ENCODE measurements at regions not wholly inside any gene's neighbourhood (a gene's known extent, or its start where the extent isn't known, plus 50 kb on each side); places are given as distances from the start of the nearest gene placed in this dataset.

DNA sequence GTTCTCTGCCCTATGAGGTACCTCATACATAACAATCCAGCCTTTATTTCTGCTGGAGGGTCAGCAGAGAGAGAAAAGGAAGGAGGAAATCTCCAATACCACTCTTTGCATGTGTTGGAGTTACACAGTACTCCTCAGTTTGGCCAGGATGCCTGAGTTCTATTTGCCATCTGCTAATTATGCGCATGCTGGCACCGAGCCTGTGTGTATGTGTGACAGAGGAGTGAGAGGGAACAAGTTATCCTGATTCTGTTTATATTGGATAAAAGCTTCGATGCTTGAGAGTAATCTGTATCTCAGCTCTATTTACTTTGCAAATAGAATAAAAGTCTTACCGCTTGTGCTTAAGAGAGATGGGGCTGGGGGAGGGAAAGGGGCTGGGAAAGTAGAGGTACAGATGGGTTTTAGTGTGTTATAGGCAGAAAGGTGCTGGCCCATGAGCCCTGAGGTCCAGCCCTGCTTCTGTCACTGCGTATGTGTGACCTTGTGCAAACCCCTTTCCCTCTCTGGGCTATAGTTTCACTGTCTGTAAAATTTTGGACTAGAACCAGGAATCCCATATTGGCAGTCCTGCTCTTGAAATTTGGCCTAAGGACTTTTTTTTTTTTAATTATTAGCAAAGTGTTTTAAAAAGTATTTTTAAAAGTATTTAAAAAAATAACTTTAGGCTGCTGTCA is 54.5 kb upstream of the PLXNA2 start:
- intact Hi-C loops (cut with DNase I; ENCODE audit: low total_unique reads), result no loop called here
- no peak for DNase-seq (ENCODE audit: low spot score in 2 of 2)
- WGBS, 2 donors, result 40 to 52% methylated on average over 5 of the region's 5 CpGs
- TF ChIP-seq, protein P1, sequence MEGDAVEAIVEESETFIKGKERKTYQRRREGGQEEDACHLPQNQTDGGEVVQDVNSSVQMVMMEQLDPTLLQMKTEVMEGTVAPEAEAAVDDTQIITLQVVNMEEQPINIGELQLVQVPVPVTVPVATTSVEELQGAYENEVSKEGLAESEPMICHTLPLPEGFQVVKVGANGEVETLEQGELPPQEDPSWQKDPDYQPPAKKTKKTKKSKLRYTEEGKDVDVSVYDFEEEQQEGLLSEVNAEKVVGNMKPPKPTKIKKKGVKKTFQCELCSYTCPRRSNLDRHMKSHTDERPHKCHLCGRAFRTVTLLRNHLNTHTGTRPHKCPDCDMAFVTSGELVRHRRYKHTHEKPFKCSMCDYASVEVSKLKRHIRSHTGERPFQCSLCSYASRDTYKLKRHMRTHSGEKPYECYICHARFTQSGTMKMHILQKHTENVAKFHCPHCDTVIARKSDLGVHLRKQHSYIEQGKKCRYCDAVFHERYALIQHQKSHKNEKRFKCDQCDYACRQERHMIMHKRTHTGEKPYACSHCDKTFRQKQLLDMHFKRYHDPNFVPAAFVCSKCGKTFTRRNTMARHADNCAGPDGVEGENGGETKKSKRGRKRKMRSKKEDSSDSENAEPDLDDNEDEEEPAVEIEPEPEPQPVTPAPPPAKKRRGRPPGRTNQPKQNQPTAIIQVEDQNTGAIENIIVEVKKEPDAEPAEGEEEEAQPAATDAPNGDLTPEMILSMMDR (IDR thresholded peaks at IDR 0.05), result no peak
- no peak for TF ChIP-seq POLR2A (IDR thresholded peaks at IDR 0.05)
- no peak overlapping the region for H3K4me3 ChIP-seq (ENCODE audit: low read depth, poor library complexity, severe bottlenecking)

DNA sequence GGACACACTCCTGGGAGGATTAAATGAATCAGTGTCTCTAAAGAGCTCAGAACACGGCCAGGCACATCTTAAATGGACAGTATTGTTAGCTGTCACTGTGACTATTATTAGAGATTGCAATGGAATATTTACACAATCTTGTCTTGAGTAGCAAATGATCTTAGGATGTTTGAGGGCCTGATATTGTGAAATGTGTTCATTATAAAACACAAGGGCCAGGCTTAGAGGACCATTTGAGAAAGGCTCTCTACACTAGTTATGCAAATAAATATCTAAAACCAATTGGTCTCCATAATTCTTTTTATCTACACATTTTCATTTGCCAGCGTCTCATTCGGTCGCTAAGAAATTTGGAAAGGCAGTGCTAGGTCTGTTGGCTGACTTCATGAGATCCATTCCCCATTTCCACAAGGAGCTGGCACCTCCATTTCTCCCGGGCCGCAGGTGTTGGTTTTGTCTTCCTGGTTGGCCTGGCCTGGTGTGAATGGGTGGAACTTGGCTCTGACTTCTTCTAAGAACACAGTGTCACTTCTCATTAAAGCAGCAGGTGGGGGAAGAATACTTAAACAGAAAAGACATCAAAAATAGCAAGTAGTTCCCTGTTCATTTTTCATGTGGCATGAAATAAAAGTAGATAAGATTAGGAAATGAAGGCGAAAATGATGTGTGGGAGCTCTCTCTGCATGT is 56.0 kb upstream of the PLXNA2 start:
- no peak for DNase-seq (ENCODE audit: low spot score in 2 of 2)
- no peak overlapping the region for H3K4me3 ChIP-seq (ENCODE audit: low read depth, poor library complexity, severe bottlenecking)
- 74 to 76% methylated on average over 7 of the region's 7 CpGs for WGBS, 2 donors
- intact Hi-C loops (cut with DNase I; ENCODE audit: low total_unique reads), result no loop called here
- no peak for TF ChIP-seq POLR2A (IDR thresholded peaks at IDR 0.05)
- TF ChIP-seq, protein P1 (IDR thresholded peaks at IDR 0.05), result no peak

- no peak for DNase-seq (ENCODE audit: low spot score in 2 of 2)
- TF ChIP-seq, protein P1 (IDR thresholded peaks at IDR 0.05), result no peak
- no peak for TF ChIP-seq POLR2A (IDR thresholded peaks at IDR 0.05)
- no peak overlapping the region for H3K4me3 ChIP-seq (ENCODE audit: low read depth, poor library complexity, severe bottlenecking)
- WGBS, 2 donors, result 86 to 97% methylated on average over 4 of the region's 4 CpGs
- intact Hi-C loops (cut with DNase I; ENCODE audit: low total_unique reads), result no loop called here
Measured at GRCh38 chr1:208302699-208303238, 58.6 kb upstream of the PLXNA2 start.

- DNase-seq (ENCODE audit: low spot score in 2 of 2), result no peak
- intact Hi-C loops (cut with DNase I; ENCODE audit: low total_unique reads), result no loop called here
- no peak for TF ChIP-seq POLR2A (IDR thresholded peaks at IDR 0.05)
- TF ChIP-seq, protein P1 (IDR thresholded peaks at IDR 0.05), result no peak
- H3K4me3 ChIP-seq (ENCODE audit: low read depth, poor library complexity, severe bottlenecking), result no peak overlapping the region
- whole genome bisulfite sequencing, 2 donors, result 78 to 82% methylated on average over 8 of the region's 8 CpGs
Measured at GRCh38 chr1:208303743-208304712, 59.8 kb upstream of the PLXNA2 start.

- intact Hi-C loops (cut with DNase I; ENCODE audit: low total_unique reads), result no loop called here
- no peak for TF ChIP-seq POLR2A (IDR thresholded peaks at IDR 0.05)
- TF ChIP-seq, protein P1 (IDR thresholded peaks at IDR 0.05), result no peak
- 64 to 77% methylated on average over 3 of the region's 3 CpGs for WGBS, 2 donors
- no peak for DNase-seq (ENCODE audit: low spot score in 2 of 2)
- H3K4me3 ChIP-seq (ENCODE audit: low read depth, poor library complexity, severe bottlenecking), result no peak overlapping the region
Measured at GRCh38 chr1:208308221-208308620, 64.0 kb upstream of the PLXNA2 start.

Data from lower leg skin (tissue), 4 donors.